Neural progenitor cell (in vitro differentiated cells): ENCODE measurements at regions not wholly inside any gene's neighbourhood (a gene's known extent, or its start where the extent isn't known, plus 50 kb on each side); places are given as distances from the start of the nearest gene placed in this dataset.

Experiments
- DNase-seq: peaks from one replicate; pipeline ENCODE4 v3.0.0-alpha.2; 2016; ENCODE audit warnings: low spot score
- H2AFZ ChIP-seq: fragments of 200-600 bp; sonication (generic); replicated peaks from 2 replicates; pipeline ENCODE4 v1.6.1; 2016; ENCODE audit warnings: antibody characterized with exemption
- H3F3A ChIP-seq: fragments of 200-600 bp; sonication (generic); 2 replicates; pipeline ENCODE4 v1.6.1; 2016; ENCODE audit warnings: antibody characterized with exemption, low read depth
- H3K27ac ChIP-seq: fragments of 200-600 bp; sonication (generic); 2 replicates; pipeline ENCODE4 v1.5.1; 2016; ENCODE audit warnings: mild to moderate bottlenecking
- H3K27me3 ChIP-seq: fragments of 200-600 bp; sonication (generic); 2 replicates; pipeline ENCODE4 v1.6.1; 2016; ENCODE audit warnings: mild to moderate bottlenecking, moderate library complexity
- H3K36me3 ChIP-seq: fragments of 200-600 bp; sonication (generic); 2 replicates; pipeline ENCODE4 v1.5.1; 2016
- H3K4me1 ChIP-seq: fragments of 200-600 bp; sonication (generic); 2 replicates; pipeline ENCODE4 v1.6.1; 2016; ENCODE audit warnings: mixed run types
- H3K4me2 ChIP-seq: fragments of 200-600 bp; sonication (generic); 2 replicates; pipeline ENCODE4 v1.6.1; 2016
- H3K4me3 ChIP-seq: fragments of 200-600 bp; sonication (generic); 2 replicates; pipeline ENCODE4 v1.5.1; 2016
- H3K79me2 ChIP-seq: fragments of 200-600 bp; sonication (generic); 2 replicates; pipeline ENCODE4 v1.6.1; 2016; ENCODE audit warnings: low read depth
- H3K9ac ChIP-seq: fragments of 200-600 bp; sonication (generic); 2 replicates; pipeline ENCODE4 v1.6.1; 2016
- H3K9me3 ChIP-seq: fragments of 200-600 bp; sonication (generic); 2 replicates; pipeline ENCODE4 v1.5.1; 2016; ENCODE audit warnings: low read depth
- H4K20me1 ChIP-seq: fragments of 200-600 bp; sonication (generic); 2 replicates; pipeline ENCODE4 v1.6.1; 2016; ENCODE audit warnings: low read depth
- H3K27ac Mint-ChIP-seq: 3 replicates; pipeline ENCODE4 v1.8.0; 2021; ENCODE audit warnings: mixed read lengths
- H3K27me3 Mint-ChIP-seq: 2 replicates; pipeline ENCODE4 v1.8.0; 2022; ENCODE audit warnings: low read depth, mild to moderate bottlenecking, inconsistent platforms, moderate library complexity, mixed read lengths; ENCODE audit not compliant: insufficient read depth
- H3K36me3 Mint-ChIP-seq: 3 replicates; pipeline ENCODE4 v1.8.0; 2021; ENCODE audit warnings: mixed read lengths
- H3K4me1 Mint-ChIP-seq: 3 replicates; pipeline ENCODE4 v1.8.0; 2021; ENCODE audit warnings: mixed read lengths
- H3K4me3 Mint-ChIP-seq: 3 replicates; pipeline ENCODE4 v1.8.0; 2021; ENCODE audit warnings: mild to moderate bottlenecking, moderate library complexity, mixed read lengths
- H3K9me3 Mint-ChIP-seq: 3 replicates; pipeline ENCODE4 v1.8.0; 2020; ENCODE audit warnings: mixed read lengths
- EZH2 ChIP-seq: fragments of 200-600 bp; sonication (generic); IDR thresholded peaks from 2 replicates; pipeline ENCODE4 v1.6.1; 2017; ENCODE audit warnings: antibody characterized with exemption, mild to moderate bottlenecking, moderate library complexity
- EZH2phosphoT487 ChIP-seq: fragments of 200-600 bp; sonication (generic); IDR thresholded peaks from 2 replicates; pipeline ENCODE4 v1.6.1; 2017; ENCODE audit warnings: antibody characterized with exemption
- TF ChIP-seq, protein P1 (sequence below): fragments of 200-600 bp; sonication (generic); IDR thresholded peaks from 2 replicates; pipeline ENCODE4 v1.5.1; 2017; ENCODE audit warnings: antibody characterized with exemption, mild to moderate bottlenecking

DNA sequence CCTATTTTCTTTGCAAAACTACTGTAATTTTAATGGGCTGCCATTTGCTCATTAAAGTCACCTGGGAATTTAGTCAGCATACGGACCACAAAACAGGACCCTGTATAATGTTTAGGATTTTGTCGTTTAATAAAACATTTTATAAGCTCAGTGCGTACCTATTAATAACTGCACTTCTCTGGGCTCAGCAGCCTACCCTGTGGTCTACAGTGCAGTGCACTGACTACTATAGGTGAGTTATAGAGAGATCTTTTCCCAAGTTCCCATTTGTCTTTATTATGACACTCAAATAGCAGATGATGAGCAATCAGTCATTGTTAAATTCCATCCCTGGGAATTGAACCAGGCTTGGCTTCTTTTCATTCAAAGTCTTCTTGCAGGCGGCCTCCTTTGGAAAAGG, 433.4 kb upstream of the NFE2L3 start:
- H2AFZ ChIP-seq, result no peak overlapping the region
- H3F3A ChIP-seq, result peaks cover 14% of the 10 kb centered on the region
- H3K4me1 ChIP-seq, result peaks cover 29% of the 10 kb centered on the region
- H3K4me3 ChIP-seq, result no peak overlapping the region
- no peaks in the 10 kb centered on the region for H3K36me3 ChIP-seq
- H3K27ac ChIP-seq, result no peak overlapping the region
- DNase-seq, result no peak
- H3K9ac ChIP-seq, result no peak overlapping the region
- TF ChIP-seq EZH2 (no peak), EZH2phosphoT487 (no peak)
- TF ChIP-seq, protein P1, sequence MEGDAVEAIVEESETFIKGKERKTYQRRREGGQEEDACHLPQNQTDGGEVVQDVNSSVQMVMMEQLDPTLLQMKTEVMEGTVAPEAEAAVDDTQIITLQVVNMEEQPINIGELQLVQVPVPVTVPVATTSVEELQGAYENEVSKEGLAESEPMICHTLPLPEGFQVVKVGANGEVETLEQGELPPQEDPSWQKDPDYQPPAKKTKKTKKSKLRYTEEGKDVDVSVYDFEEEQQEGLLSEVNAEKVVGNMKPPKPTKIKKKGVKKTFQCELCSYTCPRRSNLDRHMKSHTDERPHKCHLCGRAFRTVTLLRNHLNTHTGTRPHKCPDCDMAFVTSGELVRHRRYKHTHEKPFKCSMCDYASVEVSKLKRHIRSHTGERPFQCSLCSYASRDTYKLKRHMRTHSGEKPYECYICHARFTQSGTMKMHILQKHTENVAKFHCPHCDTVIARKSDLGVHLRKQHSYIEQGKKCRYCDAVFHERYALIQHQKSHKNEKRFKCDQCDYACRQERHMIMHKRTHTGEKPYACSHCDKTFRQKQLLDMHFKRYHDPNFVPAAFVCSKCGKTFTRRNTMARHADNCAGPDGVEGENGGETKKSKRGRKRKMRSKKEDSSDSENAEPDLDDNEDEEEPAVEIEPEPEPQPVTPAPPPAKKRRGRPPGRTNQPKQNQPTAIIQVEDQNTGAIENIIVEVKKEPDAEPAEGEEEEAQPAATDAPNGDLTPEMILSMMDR, result no peak
- no peak overlapping the region for H3K4me2 ChIP-seq
- H3K9me3 ChIP-seq, result no peaks in the 10 kb centered on the region
- Mint-ChIP-seq H3K4me3 (no peak overlapping the region), H3K9me3 (no peaks in the 10 kb centered on the region), H3K27ac (no peak overlapping the region), H3K27me3 (peaks cover 14% of the 10 kb centered on the region), H3K36me3 (no peaks in the 10 kb centered on the region), H3K4me1 (peaks cover 45% of the 10 kb centered on the region)
- no peaks in the 10 kb centered on the region for H4K20me1 ChIP-seq
- H3K79me2 ChIP-seq, result no peaks in the 10 kb centered on the region
- no peaks in the 10 kb centered on the region for H3K27me3 ChIP-seq

DNA sequence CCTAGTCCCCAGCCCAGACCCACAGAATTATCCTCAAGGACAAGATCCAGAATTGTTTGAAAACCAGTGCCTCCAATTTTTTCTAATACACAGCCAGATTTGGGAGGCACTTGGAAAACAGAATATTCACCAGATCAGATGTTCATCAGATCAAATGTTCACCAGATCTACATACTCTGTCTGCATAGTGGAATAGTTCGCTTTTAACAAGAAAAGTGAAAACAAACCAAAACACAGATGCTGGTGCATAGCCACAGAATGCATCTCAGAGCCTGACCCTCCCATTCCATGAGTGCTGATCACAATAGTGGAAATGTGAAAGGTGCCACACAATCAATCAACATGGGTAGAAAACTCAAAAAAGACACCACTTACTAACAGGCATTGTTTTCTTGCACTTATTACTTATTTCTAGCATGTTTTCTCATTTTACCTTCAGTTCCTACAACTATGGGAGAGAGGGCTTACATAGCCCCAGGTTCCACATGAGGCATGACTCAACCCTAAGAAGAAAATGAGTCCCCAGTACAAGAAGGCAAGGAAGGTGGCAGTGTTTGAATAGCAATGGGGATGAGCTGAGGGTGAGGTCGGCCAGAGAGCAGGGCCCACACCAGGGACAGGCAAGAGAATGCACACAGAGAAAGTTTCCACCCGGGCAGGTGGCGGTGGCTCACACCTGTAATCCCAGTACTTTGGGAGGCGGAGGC, 432.7 kb upstream of the NFE2L3 start:
- Histone ChIP-seq H3K27ac (no peak overlapping the region), H4K20me1 (no peaks in the 10 kb centered on the region), H3K4me2 (no peak overlapping the region), H3K9me3 (no peaks in the 10 kb centered on the region), H3K79me2 (no peaks in the 10 kb centered on the region), H2AFZ (no peak overlapping the region), H3K27me3 (no peaks in the 10 kb centered on the region), H3K4me3 (no peak overlapping the region), H3K36me3 (no peaks in the 10 kb centered on the region), H3F3A (peaks cover 14% of the 10 kb centered on the region), H3K4me1 (peaks cover 31% of the 10 kb centered on the region), H3K9ac (no peak overlapping the region)
- no peaks in the 10 kb centered on the region for H3K9me3 Mint-ChIP-seq
- H3K27ac Mint-ChIP-seq, result no peak overlapping the region
- TF ChIP-seq EZH2phosphoT487 (no peak), EZH2 (no peak)
- TF ChIP-seq, protein P1, result no peak
- DNase-seq, result no peak
- H3K4me3 Mint-ChIP-seq, result no peak overlapping the region
- H3K4me1 Mint-ChIP-seq, result peaks cover 46% of the 10 kb centered on the region
- H3K27me3 Mint-ChIP-seq, result peaks cover 14% of the 10 kb centered on the region
- H3K36me3 Mint-ChIP-seq, result no peaks in the 10 kb centered on the region

DNA sequence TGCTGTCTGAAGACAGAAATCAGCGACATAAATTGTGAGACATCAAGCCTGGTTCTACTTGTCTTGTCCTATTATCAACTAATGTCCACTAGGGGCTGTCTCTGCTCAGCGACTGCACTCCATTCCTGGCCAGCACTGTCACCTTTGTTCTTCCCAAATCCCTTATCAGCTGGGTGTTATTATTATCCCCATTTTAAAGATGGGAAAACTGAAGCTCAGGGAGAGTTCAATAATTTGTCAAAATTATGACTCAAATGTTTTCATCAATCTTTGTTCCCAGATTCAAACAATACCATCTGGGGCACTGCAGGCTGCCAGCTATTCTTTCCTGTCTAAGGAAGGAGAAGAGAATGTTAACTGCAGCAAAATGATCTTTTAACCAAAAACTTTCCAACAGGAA, 431.6 kb upstream of the NFE2L3 start:
- Histone ChIP-seq H3K27ac (no peak overlapping the region), H3F3A (peaks cover 18% of the 10 kb centered on the region), H3K27me3 (no peaks in the 10 kb centered on the region), H4K20me1 (no peaks in the 10 kb centered on the region), H3K4me2 (no peak overlapping the region), H3K4me3 (no peak overlapping the region), H3K9ac (no peak overlapping the region), H3K36me3 (no peaks in the 10 kb centered on the region), H3K4me1 (peaks cover 38% of the 10 kb centered on the region), H2AFZ (peak overlapping the region; percentile 73), H3K79me2 (no peaks in the 10 kb centered on the region), H3K9me3 (no peaks in the 10 kb centered on the region)
- no peaks in the 10 kb centered on the region for H3K9me3 Mint-ChIP-seq
- TF ChIP-seq, protein P1, result peak; percentile 56
- TF ChIP-seq EZH2phosphoT487 (no peak), EZH2 (no peak)
- peak; percentile 47 for DNase-seq
- peaks cover 12% of the 10 kb centered on the region for H3K27me3 Mint-ChIP-seq
- H3K4me1 Mint-ChIP-seq, result peaks cover 49% of the 10 kb centered on the region
- H3K36me3 Mint-ChIP-seq, result no peaks in the 10 kb centered on the region
- no peak overlapping the region for H3K27ac Mint-ChIP-seq
- no peak overlapping the region for H3K4me3 Mint-ChIP-seq
